Loucy (cell line): ENCODE measurements at regions not wholly inside any gene's neighbourhood (a gene's known extent, or its start where the extent isn't known, plus 50 kb on each side); places are given as distances from the start of the nearest gene placed in this dataset.

ENCODE experiments used
- EZH2phosphoT487 ChIP-seq: fragments of 200-600 bp; IDR thresholded peaks from 2 replicates; pipeline ENCODE4 v1.6.1; 2018; ENCODE audit warnings: antibody characterized with exemption, mild to moderate bottlenecking, moderate library complexity, borderline replicate concordance
- TF ChIP-seq, protein P1 (sequence below): fragments of 200-600 bp; sonication (generic); conservative IDR thresholded peaks from 2 replicates; pipeline ENCODE4 v1.5.1; 2014; ENCODE audit warnings: mild to moderate bottlenecking, antibody characterized with exemption, low read length

DNA sequence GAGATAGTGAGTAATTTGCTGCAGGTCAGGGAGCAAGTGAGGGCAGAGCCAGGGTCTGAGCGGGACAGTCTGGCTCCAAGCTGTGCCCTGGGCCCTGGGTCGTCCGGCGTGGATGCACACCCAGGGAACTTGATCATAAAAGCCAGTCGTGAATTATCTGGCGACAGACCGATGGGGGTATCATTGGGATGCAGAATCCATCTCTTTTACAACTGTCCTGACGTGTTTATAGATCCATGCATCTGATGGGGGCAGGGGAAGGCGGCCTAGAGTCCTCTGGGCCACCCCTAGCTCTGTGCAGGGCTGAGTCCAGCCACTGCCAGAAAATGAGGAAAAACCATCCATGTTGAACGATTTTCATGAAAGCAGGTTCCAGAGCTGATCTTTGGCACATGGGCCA lies 332.8 kb downstream of the C16orf95 start:
- TF ChIP-seq, protein P1, sequence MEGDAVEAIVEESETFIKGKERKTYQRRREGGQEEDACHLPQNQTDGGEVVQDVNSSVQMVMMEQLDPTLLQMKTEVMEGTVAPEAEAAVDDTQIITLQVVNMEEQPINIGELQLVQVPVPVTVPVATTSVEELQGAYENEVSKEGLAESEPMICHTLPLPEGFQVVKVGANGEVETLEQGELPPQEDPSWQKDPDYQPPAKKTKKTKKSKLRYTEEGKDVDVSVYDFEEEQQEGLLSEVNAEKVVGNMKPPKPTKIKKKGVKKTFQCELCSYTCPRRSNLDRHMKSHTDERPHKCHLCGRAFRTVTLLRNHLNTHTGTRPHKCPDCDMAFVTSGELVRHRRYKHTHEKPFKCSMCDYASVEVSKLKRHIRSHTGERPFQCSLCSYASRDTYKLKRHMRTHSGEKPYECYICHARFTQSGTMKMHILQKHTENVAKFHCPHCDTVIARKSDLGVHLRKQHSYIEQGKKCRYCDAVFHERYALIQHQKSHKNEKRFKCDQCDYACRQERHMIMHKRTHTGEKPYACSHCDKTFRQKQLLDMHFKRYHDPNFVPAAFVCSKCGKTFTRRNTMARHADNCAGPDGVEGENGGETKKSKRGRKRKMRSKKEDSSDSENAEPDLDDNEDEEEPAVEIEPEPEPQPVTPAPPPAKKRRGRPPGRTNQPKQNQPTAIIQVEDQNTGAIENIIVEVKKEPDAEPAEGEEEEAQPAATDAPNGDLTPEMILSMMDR = no peak
- no peak for TF ChIP-seq EZH2phosphoT487
